ENCODE measurements at regions not wholly inside any gene's neighbourhood (a gene's known extent, or its start where the extent isn't known, plus 50 kb on each side); places are given as distances from the start of the nearest gene placed in this dataset.

DNA sequence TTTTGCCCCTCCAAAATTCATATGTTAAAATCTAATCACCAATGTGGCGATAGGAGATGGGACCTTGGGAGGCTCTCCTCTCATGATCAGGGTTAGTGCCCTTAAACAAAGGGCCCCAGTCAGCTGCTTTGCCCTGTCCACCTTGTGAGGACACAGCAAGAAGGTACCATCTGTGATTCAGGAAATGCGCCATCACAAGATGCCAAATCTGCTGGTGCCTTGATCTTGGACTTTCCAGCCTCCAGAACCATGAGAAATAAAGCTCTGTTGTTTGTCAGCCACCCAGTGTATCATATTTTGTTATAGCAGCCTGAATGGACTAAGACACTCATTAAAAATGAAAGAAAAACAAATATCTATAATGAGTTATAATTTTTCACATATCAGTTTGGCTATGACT, 63.0 kb upstream of the NKD1 start:
- no peak for DNase-seq
- H3K36me3 Mint-ChIP-seq: no peaks in the 10 kb centered on the region
- WGBS (ENCODE audit: insufficient coverage): 100% methylated on average over 1 of the region's 2 CpGs
- intact Hi-C loops (cut with micrococcal nuclease): no loop called here
- H3K9ac ChIP-seq (ENCODE audit: insufficient read depth, low read length, poor library complexity, severe bottlenecking): no peak overlapping the region
- H3K79me2 ChIP-seq (ENCODE audit: insufficient read depth, low read length): no peaks in the 10 kb centered on the region
- H3K27ac ChIP-seq (ENCODE audit: low read depth in 1 of 2, low read length in 2 of 2): no peak overlapping the region
- H3K36me3 ChIP-seq (replicated peaks in 1 of 2; ENCODE audit: control insufficient read depth in 1 of 2, insufficient read depth in 2 of 2, low read length in 2 of 2): no peaks in the 10 kb centered on the region
- H2AFZ ChIP-seq (ENCODE audit: insufficient read depth, low read depth, low read length, poor library complexity, severe bottlenecking): no peak overlapping the region
- peaks cover 0 to 22% (median 4%) of the 10 kb centered on the region in 3 donors for H3K27me3 Mint-ChIP-seq (ENCODE audit: low read depth in 3 of 3)
- H3K4me1 Mint-ChIP-seq: no peaks in the 10 kb centered on the region
- H3K4me2 ChIP-seq (replicated peaks; ENCODE audit: extremely low read depth, low read length, poor library complexity, severe bottlenecking): no peak overlapping the region
- H3K9me3 Mint-ChIP-seq: peaks cover 14 to 34% (median 30%) of the 10 kb centered on the region in 7 donors
- H3K4me3 Mint-ChIP-seq: no peak overlapping the region
- H3K27ac Mint-ChIP-seq: no peak overlapping the region
- no peak overlapping the region for H3K4me3 ChIP-seq (replicated peaks in 1 of 3; ENCODE audit: low read depth in 2 of 3, low read length in 3 of 3)
- no peaks in the 10 kb centered on the region for H3K27me3 ChIP-seq (ENCODE audit: control insufficient read depth in 2 of 2, insufficient read depth in 2 of 2, low read length in 2 of 2)
- H4K20me1 ChIP-seq (ENCODE audit: insufficient read depth, low read length): no peaks in the 10 kb centered on the region
- peaks cover 16 to 31% of the 10 kb centered on the region in 2 donors for H3K9me3 ChIP-seq (replicated peaks in 1 of 2; ENCODE audit: control insufficient read depth in 1 of 2, insufficient read depth in 1 of 2, low read length in 2 of 2)
- no peaks in the 10 kb centered on the region for H3K4me1 ChIP-seq (ENCODE audit: control insufficient read depth in 1 of 2, insufficient read depth in 2 of 2, low read length in 2 of 2)
- TF ChIP-seq, protein P1, sequence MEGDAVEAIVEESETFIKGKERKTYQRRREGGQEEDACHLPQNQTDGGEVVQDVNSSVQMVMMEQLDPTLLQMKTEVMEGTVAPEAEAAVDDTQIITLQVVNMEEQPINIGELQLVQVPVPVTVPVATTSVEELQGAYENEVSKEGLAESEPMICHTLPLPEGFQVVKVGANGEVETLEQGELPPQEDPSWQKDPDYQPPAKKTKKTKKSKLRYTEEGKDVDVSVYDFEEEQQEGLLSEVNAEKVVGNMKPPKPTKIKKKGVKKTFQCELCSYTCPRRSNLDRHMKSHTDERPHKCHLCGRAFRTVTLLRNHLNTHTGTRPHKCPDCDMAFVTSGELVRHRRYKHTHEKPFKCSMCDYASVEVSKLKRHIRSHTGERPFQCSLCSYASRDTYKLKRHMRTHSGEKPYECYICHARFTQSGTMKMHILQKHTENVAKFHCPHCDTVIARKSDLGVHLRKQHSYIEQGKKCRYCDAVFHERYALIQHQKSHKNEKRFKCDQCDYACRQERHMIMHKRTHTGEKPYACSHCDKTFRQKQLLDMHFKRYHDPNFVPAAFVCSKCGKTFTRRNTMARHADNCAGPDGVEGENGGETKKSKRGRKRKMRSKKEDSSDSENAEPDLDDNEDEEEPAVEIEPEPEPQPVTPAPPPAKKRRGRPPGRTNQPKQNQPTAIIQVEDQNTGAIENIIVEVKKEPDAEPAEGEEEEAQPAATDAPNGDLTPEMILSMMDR (IDR thresholded peaks at IDR 0.05): no peak

DNA sequence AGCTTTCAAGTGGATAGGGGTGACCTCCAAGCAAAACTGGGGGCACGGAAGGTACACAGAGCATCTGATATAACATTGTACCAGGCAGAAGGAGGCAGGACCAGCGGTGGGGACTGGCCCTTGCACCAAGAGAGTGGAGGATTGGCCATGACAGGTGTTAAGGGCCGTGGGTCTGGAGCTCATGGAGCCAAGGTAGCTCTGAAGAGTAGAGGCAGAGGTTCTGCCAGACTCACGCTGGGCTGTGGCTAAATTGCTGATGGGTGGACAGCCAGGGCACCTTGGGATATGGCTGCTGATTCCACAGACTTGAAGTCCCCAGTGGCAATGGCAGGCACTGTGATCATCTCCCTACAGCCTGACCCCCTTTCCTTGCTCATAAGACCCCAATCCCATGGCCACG, 65.9 kb upstream of the NKD1 start:
- H3K4me1 ChIP-seq (ENCODE audit: control insufficient read depth in 1 of 2, insufficient read depth in 2 of 2, low read length in 2 of 2): no peaks in the 10 kb centered on the region
- 87% methylated on average over 5 of the region's 5 CpGs for WGBS (ENCODE audit: insufficient coverage)
- Mint-ChIP-seq H3K36me3 (no peaks in the 10 kb centered on the region), H3K27me3 (ENCODE audit: low read depth in 3 of 3) (peaks cover 3 to 25% (median 4%) of the 10 kb centered on the region in 3 donors), H3K9me3 (peaks cover 14 to 32% (median 26%) of the 10 kb centered on the region in 7 donors), H3K4me3 (no peak overlapping the region), H3K27ac (no peak overlapping the region), H3K4me1 (no peaks in the 10 kb centered on the region)
- TF ChIP-seq, protein P1 (IDR thresholded peaks at IDR 0.05): no peak
- no peak overlapping the region for H3K4me2 ChIP-seq (replicated peaks; ENCODE audit: extremely low read depth, low read length, poor library complexity, severe bottlenecking)
- H3K9me3 ChIP-seq (replicated peaks in 1 of 2; ENCODE audit: control insufficient read depth in 1 of 2, insufficient read depth in 1 of 2, low read length in 2 of 2): peaks cover 16 to 31% of the 10 kb centered on the region in 2 donors
- H4K20me1 ChIP-seq (ENCODE audit: insufficient read depth, low read length): no peaks in the 10 kb centered on the region
- intact Hi-C loops (cut with micrococcal nuclease): no loop called here
- no peak overlapping the region for H3K9ac ChIP-seq (ENCODE audit: insufficient read depth, low read length, poor library complexity, severe bottlenecking)
- H3K4me3 ChIP-seq (replicated peaks in 1 of 3; ENCODE audit: low read depth in 2 of 3, low read length in 3 of 3): no peak overlapping the region
- H3K79me2 ChIP-seq (ENCODE audit: insufficient read depth, low read length): no peaks in the 10 kb centered on the region
- no peaks in the 10 kb centered on the region for H3K27me3 ChIP-seq (ENCODE audit: control insufficient read depth in 2 of 2, insufficient read depth in 2 of 2, low read length in 2 of 2)
- H2AFZ ChIP-seq (ENCODE audit: insufficient read depth, low read depth, low read length, poor library complexity, severe bottlenecking): no peak overlapping the region
- H3K36me3 ChIP-seq (replicated peaks in 1 of 2; ENCODE audit: control insufficient read depth in 1 of 2, insufficient read depth in 2 of 2, low read length in 2 of 2): no peaks in the 10 kb centered on the region
- DNase-seq: no peak
- no peak overlapping the region for H3K27ac ChIP-seq (ENCODE audit: low read depth in 1 of 2, low read length in 2 of 2)

Data from CD14-positive monocyte (primary cell).